GM19328 (cell line): ENCODE measurements at regions not wholly inside any gene's neighbourhood (a gene's known extent, or its start where the extent isn't known, plus 50 kb on each side); places are given as distances from the start of the nearest gene placed in this dataset.

Experiments
- ATAC-seq: cut with Tn5 transposase; IDR thresholded peaks from one replicate; pipeline ENCODE4 v1.9.1; 2021; ENCODE audit warnings: mild to moderate bottlenecking, moderate library complexity; ENCODE audit not compliant: unreplicated experiment

GRCh38 chr5:3811116-3811515 is 215.5 kb downstream of the IRX1 start:
- no peak for ATAC-seq

GRCh38 chr5:3818624-3819023 is 223.0 kb downstream of the IRX1 start:
- no peak for ATAC-seq

- ATAC-seq = no peak
These were observed 230.2 kb downstream of the IRX1 start for GRCh38 chr5:3825531-3826451.

GRCh38 chr5:3827624-3828023 is 232.0 kb downstream of the IRX1 start:
- ATAC-seq = no peak

- no peak for ATAC-seq
These were observed 233.1 kb downstream of the IRX1 start for GRCh38 chr5:3828761-3829160.

- no peak for ATAC-seq
These were observed 237.9 kb downstream of the IRX1 start for GRCh38 chr5:3833566-3833965.

- no peak for ATAC-seq
These were observed 240.2 kb downstream of the IRX1 start for GRCh38 chr5:3835811-3836210.

- no peak for ATAC-seq
These were observed 240.9 kb downstream of the IRX1 start for GRCh38 chr5:3836528-3836927.

GRCh38 chr5:3837506-3837905 is 241.9 kb downstream of the IRX1 start:
- ATAC-seq = no peak

GRCh38 chr5:3839151-3839550 is 243.5 kb downstream of the IRX1 start:
- ATAC-seq = no peak

- ATAC-seq = no peak
These were observed 247.0 kb downstream of the IRX1 start for GRCh38 chr5:3842591-3842990.

- ATAC-seq = no peak
These were observed 248.1 kb downstream of the IRX1 start for GRCh38 chr5:3843706-3844105.

- no peak for ATAC-seq
These were observed 248.6 kb downstream of the IRX1 start for GRCh38 chr5:3844266-3844665.

- ATAC-seq = no peak
These were observed 249.6 kb downstream of the IRX1 start for GRCh38 chr5:3845230-3845629.

GRCh38 chr5:3852161-3852916 is 256.7 kb downstream of the IRX1 start:
- ATAC-seq = no peak

GRCh38 chr5:3853362-3853761 is 257.7 kb downstream of the IRX1 start:
- no peak for ATAC-seq

GRCh38 chr5:3854188-3854821 is 258.7 kb downstream of the IRX1 start:
- ATAC-seq = no peak

- no peak for ATAC-seq
These were observed 260.4 kb downstream of the IRX1 start for GRCh38 chr5:3856036-3856435.

- no peak for ATAC-seq
These were observed 262.9 kb downstream of the IRX1 start for GRCh38 chr5:3858524-3858923.

- ATAC-seq = no peak
These were observed 267.3 kb downstream of the IRX1 start for GRCh38 chr5:3862906-3863305.

- no peak for ATAC-seq
These were observed 279.5 kb downstream of the IRX1 start for GRCh38 chr5:3875144-3875543.

GRCh38 chr5:3878267-3878666 is 282.6 kb downstream of the IRX1 start:
- no peak for ATAC-seq
